CD14-positive monocyte (primary cell): ENCODE measurements at regions not wholly inside any gene's neighbourhood (a gene's known extent, or its start where the extent isn't known, plus 50 kb on each side); places are given as distances from the start of the nearest gene placed in this dataset.
"Not testable (repeated sequence)": the region's sequence is repeated elsewhere in the genome, so short reads cannot be mapped to it uniquely, and the experiment has no call there.

ENCODE experiments used
- DNase-seq, 3 donors: peaks; one replicate each; pipeline ENCODE4 v3.0.0-alpha.2; 2011 to 2022
- H2AFZ ChIP-seq: 2 replicates; pipeline ENCODE4 v1.6.0; 2012; ENCODE audit warnings: mild to moderate bottlenecking, low read depth, low read length, inconsistent platforms; ENCODE audit not compliant: insufficient read depth, poor library complexity, severe bottlenecking
- H3K27ac ChIP-seq, 2 donors: 1 replicate in 1 of 2; 2 replicates in 1 of 2; pipeline ENCODE4 v1.5.1; 2012 to 2013; ENCODE audit warnings: low read length in 2 of 2, control low read depth in 1 of 2, inconsistent platforms in 1 of 2, low read depth in 1 of 2, mild to moderate bottlenecking in 1 of 2
- H3K27me3 ChIP-seq, 2 donors: one replicate each; pipeline versions ENCODE4 v1.6.0 to v1.6.1; 2011 to 2013; ENCODE audit warnings: low read length in 2 of 2; ENCODE audit not compliant: control insufficient read depth in 2 of 2, insufficient read depth in 2 of 2
- H3K36me3 ChIP-seq, 2 donors: replicated peaks in 1 of 2; 1 replicate in 1 of 2; 2 replicates in 1 of 2; pipeline versions ENCODE4 v1.5.1 to v1.6.1; 2012 to 2013; ENCODE audit warnings: low read length in 2 of 2, control low read depth in 1 of 2, inconsistent platforms in 1 of 2, mild to moderate bottlenecking in 1 of 2; ENCODE audit not compliant: insufficient read depth in 2 of 2, control insufficient read depth in 1 of 2
- H3K4me1 ChIP-seq, 2 donors: 1 replicate in 1 of 2; 2 replicates in 1 of 2; pipeline versions ENCODE4 v1.5.1 to v1.6.1; 2012 to 2013; ENCODE audit warnings: low read length in 2 of 2, control low read depth in 1 of 2, inconsistent platforms in 1 of 2, mild to moderate bottlenecking in 1 of 2, moderate library complexity in 1 of 2; ENCODE audit not compliant: insufficient read depth in 2 of 2, control insufficient read depth in 1 of 2
- H3K4me2 ChIP-seq: replicated peaks from 2 replicates; pipeline ENCODE3; 2012; ENCODE audit warnings: low read length, moderate library complexity, mild to moderate bottlenecking; ENCODE audit not compliant: poor library complexity, severe bottlenecking; ENCODE audit errors: extremely low read depth
- H3K4me3 ChIP-seq, 3 experiments: fragments of 200-600 bp in 1 of 3; sonication (generic) in 1 of 3; replicated peaks in 1 of 3; 1 replicate in 2 of 3; 2 replicates in 1 of 3; pipeline ENCODE4 v1.5.1; 2011 to 2013; ENCODE audit warnings: low read length in 3 of 3, mild to moderate bottlenecking in 3 of 3, control low read depth in 2 of 3, low read depth in 2 of 3, inconsistent platforms in 1 of 3, moderate library complexity in 1 of 3
- H3K79me2 ChIP-seq: 2 replicates; pipeline ENCODE4 v1.6.0; 2012; ENCODE audit warnings: mild to moderate bottlenecking, control low read depth, inconsistent platforms, low read length, moderate library complexity; ENCODE audit not compliant: insufficient read depth
- H3K9ac ChIP-seq: 2 replicates; pipeline ENCODE4 v1.6.0; 2017; ENCODE audit warnings: low read length, mild to moderate bottlenecking; ENCODE audit not compliant: insufficient read depth, poor library complexity, severe bottlenecking
- H3K9me3 ChIP-seq, 2 donors: replicated peaks in 1 of 2; 1 replicate in 1 of 2; 2 replicates in 1 of 2; pipeline versions ENCODE4 v1.5.1 to v1.6.1; 2012 to 2013; ENCODE audit warnings: low read length in 2 of 2, control low read depth in 1 of 2; ENCODE audit not compliant: control insufficient read depth in 1 of 2, insufficient read depth in 1 of 2
- H4K20me1 ChIP-seq: 2 replicates; pipeline ENCODE4 v1.6.0; 2012; ENCODE audit warnings: mild to moderate bottlenecking, low read length, control low read depth, moderate library complexity; ENCODE audit not compliant: insufficient read depth
- H3K27ac Mint-ChIP-seq, 7 donors: one replicate each; pipeline ENCODE4 v1.8.0; 2020; ENCODE audit warnings: mild to moderate bottlenecking in 7 of 7, mixed read lengths in 7 of 7, moderate library complexity in 6 of 7, inconsistent platforms in 2 of 7
- H3K27me3 Mint-ChIP-seq, 3 donors: one replicate each; pipeline ENCODE4 v1.8.0; 2021 to 2022; ENCODE audit warnings: low read depth in 3 of 3, mild to moderate bottlenecking in 3 of 3, mixed read lengths in 3 of 3, moderate library complexity in 3 of 3, inconsistent platforms in 1 of 3
- H3K36me3 Mint-ChIP-seq, 2 donors: one replicate each; pipeline ENCODE4 v1.8.0; 2020; ENCODE audit warnings: mixed read lengths in 2 of 2, inconsistent platforms in 1 of 2, mild to moderate bottlenecking in 1 of 2
- H3K4me1 Mint-ChIP-seq: one replicate; pipeline ENCODE4 v1.8.0; 2020; ENCODE audit warnings: mild to moderate bottlenecking, mixed read lengths
- H3K4me3 Mint-ChIP-seq, 2 donors: one replicate each; pipeline ENCODE4 v1.8.0; 2020; ENCODE audit warnings: mild to moderate bottlenecking in 2 of 2, mixed read lengths in 2 of 2, moderate library complexity in 1 of 2
- H3K9me3 Mint-ChIP-seq, 7 donors: one replicate each; pipeline ENCODE4 v1.8.0; 2020 to 2022; ENCODE audit warnings: mixed read lengths in 7 of 7, mild to moderate bottlenecking in 6 of 7, moderate library complexity in 6 of 7, inconsistent platforms in 2 of 7
- CTCF ChIP-seq: fragments of 200-600 bp; IDR thresholded peaks from one replicate; pipeline ENCODE4 v1.8.0; 2022; ENCODE audit warnings: antibody characterized with exemption, mild to moderate bottlenecking
- WGBS: methylation state at CpG from one replicate; pipeline ENCODE4 v1.1.5; 2013; ENCODE audit warnings: missing lambda C conversion rate; ENCODE audit not compliant: insufficient coverage; 5-methylcytosine and 5-hydroxymethylcytosine counted together
- intact Hi-C, 2 donors: fragments of 100-400 bp; cut with micrococcal nuclease; formaldehyde crosslinking; loops; one replicate each; pipeline versions ENCODE4 v1.15.0 to v1.15.1; 2023

GRCh38 chr4:60404027-60404426 is 796.1 kb upstream of the ADGRL3 start:
- 20% methylated on average over 1 of the region's 1 CpG for WGBS
- H2AFZ ChIP-seq = no peak overlapping the region
- H3K27me3 ChIP-seq = no peaks in the 10 kb centered on the region

GRCh38 chr4:60422439-60422838 is 777.7 kb upstream of the ADGRL3 start:
- no peaks in the 10 kb centered on the region for H3K79me2 ChIP-seq
- no peaks in the 10 kb centered on the region for H3K36me3 Mint-ChIP-seq
- no peaks in the 10 kb centered on the region for H3K4me1 Mint-ChIP-seq
- no peaks in the 10 kb centered on the region for H4K20me1 ChIP-seq
- no peaks in the 10 kb centered on the region for H3K27me3 ChIP-seq
- H3K4me3 Mint-ChIP-seq = no peak overlapping the region
- no peak overlapping the region for H3K4me2 ChIP-seq
- WGBS = no CpG with 5 or more reads among the region's 4 CpGs
- TF ChIP-seq CTCF = no peak
- no peak overlapping the region for H3K27ac ChIP-seq
- no peak overlapping the region for H3K27ac Mint-ChIP-seq
- H3K36me3 ChIP-seq = no peaks in the 10 kb centered on the region
- no peaks in the 10 kb centered on the region for H3K4me1 ChIP-seq
- DNase-seq = no peak
- H3K9me3 ChIP-seq = peaks cover 13 to 18% of the 10 kb centered on the region in 2 donors
- no peak overlapping the region for H2AFZ ChIP-seq
- H3K9ac ChIP-seq = no peak overlapping the region
- peaks cover 0 to 9% (median 7%) of the 10 kb centered on the region in 7 donors for H3K9me3 Mint-ChIP-seq
- intact Hi-C loops = no loop called here
- H3K4me3 ChIP-seq = no peak overlapping the region
- H3K27me3 Mint-ChIP-seq = no peaks in the 10 kb centered on the region

More at GRCh38 chr4:60404027-60404426, 796.1 kb upstream of the ADGRL3 start:
- no peak for TF ChIP-seq CTCF
- Histone ChIP-seq H4K20me1 (no peaks in the 10 kb centered on the region), H3K9ac (no peak overlapping the region), H3K36me3 (no peaks in the 10 kb centered on the region), H3K4me1 (no peaks in the 10 kb centered on the region), H3K27ac (no peak overlapping the region), H3K9me3 (peaks cover 0 to 6% of the 10 kb centered on the region in 2 donors), H3K79me2 (no peaks in the 10 kb centered on the region), H3K4me2 (no peak overlapping the region), H3K4me3 (no peak overlapping the region)
- peaks cover 0 to under 1% (median 0%) of the 10 kb centered on the region in 3 donors for H3K27me3 Mint-ChIP-seq
- H3K9me3 Mint-ChIP-seq = peaks cover 0 to 5% (median 2%) of the 10 kb centered on the region in 7 donors
- intact Hi-C loops = no loop called here
- H3K36me3 Mint-ChIP-seq = no peaks in the 10 kb centered on the region
- no peak overlapping the region for H3K27ac Mint-ChIP-seq
- no peak for DNase-seq
- H3K4me1 Mint-ChIP-seq = no peaks in the 10 kb centered on the region
- no peak overlapping the region for H3K4me3 Mint-ChIP-seq

GRCh38 chr4:60423573-60424184 is 776.4 kb upstream of the ADGRL3 start:
- H3K4me3 ChIP-seq, DNase-seq, H3K27me3 Mint-ChIP-seq, H3K9ac ChIP-seq, H3K4me1 ChIP-seq, H4K20me1 ChIP-seq, H3K27ac ChIP-seq, H3K79me2 ChIP-seq, H3K27ac Mint-ChIP-seq, intact Hi-C loops, H3K4me2 ChIP-seq, H3K27me3 ChIP-seq, H2AFZ ChIP-seq, H3K4me1 Mint-ChIP-seq, H3K9me3 Mint-ChIP-seq, H3K36me3 Mint-ChIP-seq, H3K4me3 Mint-ChIP-seq, H3K36me3 ChIP-seq: not testable (repeated sequence)
- H3K9me3 ChIP-seq = peaks cover 10 to 18% of the 10 kb centered on the region in 2 donors
